ENCODE measurements at regions not wholly inside any gene's neighbourhood (a gene's known extent, or its start where the extent isn't known, plus 50 kb on each side); places are given as distances from the start of the nearest gene placed in this dataset.
A peak's percentile ranks its signal among the peaks of the same experiment; 100 is the strongest.

DNA sequence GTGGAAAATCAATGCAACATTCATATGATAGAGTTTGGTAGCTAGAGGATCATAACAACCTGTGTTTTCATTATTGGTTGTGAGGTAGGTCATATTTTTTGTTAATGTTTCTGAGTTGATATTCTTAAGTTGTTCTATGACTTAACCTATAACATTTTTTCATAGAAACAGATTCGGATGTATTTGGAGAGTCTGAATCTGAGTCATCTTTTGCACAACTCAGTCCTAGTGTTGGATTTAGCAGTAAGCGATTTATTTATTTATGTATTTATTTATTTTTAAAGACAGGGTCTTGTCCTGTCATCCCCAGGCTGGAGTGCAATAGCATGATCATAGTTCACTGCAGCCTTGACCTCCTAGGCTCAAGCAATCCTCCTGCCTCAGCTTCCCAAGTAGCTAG is 292.8 kb upstream of the ZNF717 start:
- no peak overlapping the region for H3K4me2 ChIP-seq (ENCODE audit: low read length, poor library complexity, severe bottlenecking)
- H3K79me1 ChIP-seq (replicated peaks; ENCODE audit: low read length, poor library complexity, severe bottlenecking), result no peaks in the 10 kb centered on the region
- H3K27ac ChIP-seq (ENCODE audit: low read length, poor library complexity, severe bottlenecking), result no peak overlapping the region
- no peaks in the 10 kb centered on the region for H3K4me1 ChIP-seq (ENCODE audit: control insufficient read depth, insufficient read depth, low read depth, low read length)
- H4K91ac ChIP-seq (ENCODE audit: low read length), result no peak overlapping the region
- H3K4me3 ChIP-seq (ENCODE audit: insufficient read depth in 1 of 2, low read depth in 1 of 2, low read length in 2 of 2), result no peak overlapping the region
- H3K23ac ChIP-seq (ENCODE audit: low read length in 2 of 2), result no peak overlapping the region
- peak; percentile 29 for DNase-seq
- no peak overlapping the region for H2BK12ac ChIP-seq (ENCODE audit: low read length in 2 of 2)
- H3K27me3 ChIP-seq (ENCODE audit: control insufficient read depth in 1 of 2, insufficient read depth in 1 of 2, low read length in 2 of 2), result no peaks in the 10 kb centered on the region
- no peak overlapping the region for H2BK120ac ChIP-seq (ENCODE audit: low read depth, low read length)
- no peak overlapping the region for H2BK5ac ChIP-seq (ENCODE audit: low read depth, low read length, poor library complexity, severe bottlenecking)
- no peak overlapping the region for H4K8ac ChIP-seq (ENCODE audit: low read length)
- WGBS, result no CpG with 5 or more reads among the region's 2 CpGs
- H3K9me3 ChIP-seq (ENCODE audit: control insufficient read depth, low read length), result peaks cover 10% of the 10 kb centered on the region
- no peak overlapping the region for H3K14ac ChIP-seq (ENCODE audit: low read length in 2 of 2)
- H2AK5ac ChIP-seq (ENCODE audit: low read length, severe bottlenecking), result no peak overlapping the region
- H3K36me3 ChIP-seq (ENCODE audit: control insufficient read depth in 1 of 2, insufficient read depth in 2 of 2, low read depth in 1 of 2, low read length in 2 of 2), result no peaks in the 10 kb centered on the region
- H2AFZ ChIP-seq (ENCODE audit: low read depth, low read length), result no peak overlapping the region
- H2BK15ac ChIP-seq (ENCODE audit: low read depth, poor library complexity, severe bottlenecking), result no peak overlapping the region
- H3K4ac ChIP-seq (ENCODE audit: low read depth in 1 of 2, low read length in 2 of 2), result no peak overlapping the region
- H3K9ac ChIP-seq (ENCODE audit: low read length), result no peak overlapping the region
- no peak overlapping the region for H3K18ac ChIP-seq (ENCODE audit: low read depth in 1 of 2, low read length in 2 of 2)

GRCh38 chr3:76083992-76084391 is 298.6 kb upstream of the ZNF717 start:
- Histone ChIP-seq H2BK120ac (ENCODE audit: low read depth, low read length) (no peak overlapping the region), H4K8ac (ENCODE audit: low read length) (no peak overlapping the region), H3K18ac (ENCODE audit: low read depth in 1 of 2, low read length in 2 of 2) (no peak overlapping the region), H3K9me3 (ENCODE audit: control insufficient read depth, low read length) (peaks cover 13% of the 10 kb centered on the region), H4K91ac (ENCODE audit: low read length) (no peak overlapping the region), H2AFZ (ENCODE audit: low read depth, low read length) (no peak overlapping the region), H3K4ac (ENCODE audit: low read depth in 1 of 2, low read length in 2 of 2) (no peak overlapping the region), H3K23ac (ENCODE audit: low read length in 2 of 2) (no peak overlapping the region), H3K9ac (ENCODE audit: low read length) (no peak overlapping the region), H2BK12ac (ENCODE audit: low read length in 2 of 2) (no peak overlapping the region), H3K4me2 (ENCODE audit: low read length, poor library complexity, severe bottlenecking) (no peak overlapping the region), H3K36me3 (ENCODE audit: control insufficient read depth in 1 of 2, insufficient read depth in 2 of 2, low read depth in 1 of 2, low read length in 2 of 2) (no peaks in the 10 kb centered on the region), H3K27ac (ENCODE audit: low read length, poor library complexity, severe bottlenecking) (no peak overlapping the region), H3K14ac (ENCODE audit: low read length in 2 of 2) (no peak overlapping the region), H2BK5ac (ENCODE audit: low read depth, low read length, poor library complexity, severe bottlenecking) (no peak overlapping the region), H2BK15ac (ENCODE audit: low read depth, poor library complexity, severe bottlenecking) (no peak overlapping the region), H2AK5ac (ENCODE audit: low read length, severe bottlenecking) (no peak overlapping the region), H3K79me1 (replicated peaks; ENCODE audit: low read length, poor library complexity, severe bottlenecking) (no peaks in the 10 kb centered on the region), H3K4me1 (ENCODE audit: control insufficient read depth, insufficient read depth, low read depth, low read length) (no peaks in the 10 kb centered on the region), H3K27me3 (ENCODE audit: control insufficient read depth in 1 of 2, insufficient read depth in 1 of 2, low read length in 2 of 2) (no peaks in the 10 kb centered on the region), H3K4me3 (ENCODE audit: insufficient read depth in 1 of 2, low read depth in 1 of 2, low read length in 2 of 2) (no peak overlapping the region)
- WGBS, result 65% methylated on average over 2 of the region's 3 CpGs
- peak; percentile 5 for DNase-seq

GRCh38 chr3:76096036-76096435 is 310.7 kb upstream of the ZNF717 start:
- no peak overlapping the region for H3K4me3 ChIP-seq (ENCODE audit: insufficient read depth in 1 of 2, low read depth in 1 of 2, low read length in 2 of 2)

DNA sequence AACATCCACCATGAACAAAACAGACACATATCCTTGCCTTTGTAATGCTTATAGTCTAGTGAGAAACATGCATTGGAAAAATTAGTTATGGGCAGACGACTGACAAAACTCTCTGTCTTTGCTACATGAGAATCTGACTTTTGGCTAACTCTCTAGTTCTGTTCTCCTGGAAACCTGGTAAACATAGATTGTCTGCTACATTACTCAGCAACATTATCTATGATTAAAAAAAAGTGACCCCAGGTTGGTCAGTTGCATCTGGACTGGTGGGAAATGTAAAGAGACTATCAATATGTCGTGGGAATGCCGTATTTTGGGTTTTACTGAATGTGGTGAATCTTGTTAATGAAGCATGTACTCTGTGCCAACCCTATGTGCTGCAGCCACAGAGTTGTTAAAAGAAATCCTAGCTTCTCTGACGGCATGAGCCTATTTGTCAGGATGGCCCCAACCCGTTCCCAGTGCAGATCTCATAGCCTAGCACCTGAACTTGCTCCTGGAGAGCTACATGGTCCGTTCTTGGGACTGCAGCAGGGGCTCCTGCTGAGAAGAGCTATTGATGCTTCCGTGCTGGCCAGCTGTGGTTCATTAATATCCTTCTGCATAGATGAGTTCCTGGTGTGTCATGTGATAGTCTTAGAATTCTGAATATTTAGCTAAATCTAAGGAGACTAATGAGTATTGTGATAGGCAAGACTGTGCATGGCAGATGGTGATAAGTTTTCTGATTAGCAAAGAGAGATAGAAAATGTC is 311.7 kb upstream of the ZNF717 start:
- H4K91ac ChIP-seq (ENCODE audit: low read length), result no peak overlapping the region
- H3K9me3 ChIP-seq (ENCODE audit: control insufficient read depth, low read length), result no peaks in the 10 kb centered on the region
- DNase-seq, result no peak
- H3K4me2 ChIP-seq (ENCODE audit: low read length, poor library complexity, severe bottlenecking), result no peak overlapping the region
- H3K14ac ChIP-seq (ENCODE audit: low read length in 2 of 2), result no peak overlapping the region
- H4K8ac ChIP-seq (ENCODE audit: low read length), result no peak overlapping the region
- H2BK12ac ChIP-seq (ENCODE audit: low read length in 2 of 2), result no peak overlapping the region
- no peak overlapping the region for H3K4ac ChIP-seq (ENCODE audit: low read depth in 1 of 2, low read length in 2 of 2)
- H3K27me3 ChIP-seq (ENCODE audit: control insufficient read depth in 1 of 2, insufficient read depth in 1 of 2, low read length in 2 of 2), result no peaks in the 10 kb centered on the region
- no peak overlapping the region for H2AFZ ChIP-seq (ENCODE audit: low read depth, low read length)
- H3K4me1 ChIP-seq (ENCODE audit: control insufficient read depth, insufficient read depth, low read depth, low read length), result peaks cover 3% of the 10 kb centered on the region
- H2BK5ac ChIP-seq (ENCODE audit: low read depth, low read length, poor library complexity, severe bottlenecking), result no peak overlapping the region
- H2BK15ac ChIP-seq (ENCODE audit: low read depth, poor library complexity, severe bottlenecking), result no peak overlapping the region
- H3K4me3 ChIP-seq (ENCODE audit: insufficient read depth in 1 of 2, low read depth in 1 of 2, low read length in 2 of 2), result no peak overlapping the region
- no peak overlapping the region for H2BK120ac ChIP-seq (ENCODE audit: low read depth, low read length)
- no peak overlapping the region for H3K27ac ChIP-seq (ENCODE audit: low read length, poor library complexity, severe bottlenecking)
- H3K36me3 ChIP-seq (ENCODE audit: control insufficient read depth in 1 of 2, insufficient read depth in 2 of 2, low read depth in 1 of 2, low read length in 2 of 2), result no peaks in the 10 kb centered on the region
- H3K9ac ChIP-seq (ENCODE audit: low read length), result no peak overlapping the region
- H3K79me1 ChIP-seq (replicated peaks; ENCODE audit: low read length, poor library complexity, severe bottlenecking), result no peaks in the 10 kb centered on the region
- H3K18ac ChIP-seq (ENCODE audit: low read depth in 1 of 2, low read length in 2 of 2), result peak overlapping the region in 1 of 2 experiments; percentile 40
- 81% methylated on average over 6 of the region's 7 CpGs for WGBS
- no peak overlapping the region for H3K23ac ChIP-seq (ENCODE audit: low read length in 2 of 2)
- H2AK5ac ChIP-seq (ENCODE audit: low read length, severe bottlenecking), result no peak overlapping the region

More at GRCh38 chr3:76096036-76096435, 310.7 kb upstream of the ZNF717 start:
- Histone ChIP-seq H3K14ac (ENCODE audit: low read length in 2 of 2) (no peak overlapping the region), H4K91ac (ENCODE audit: low read length) (no peak overlapping the region), H3K4ac (ENCODE audit: low read depth in 1 of 2, low read length in 2 of 2) (no peak overlapping the region), H4K8ac (ENCODE audit: low read length) (no peak overlapping the region), H3K36me3 (ENCODE audit: control insufficient read depth in 1 of 2, insufficient read depth in 2 of 2, low read depth in 1 of 2, low read length in 2 of 2) (no peaks in the 10 kb centered on the region), H3K79me1 (replicated peaks; ENCODE audit: low read length, poor library complexity, severe bottlenecking) (no peaks in the 10 kb centered on the region), H3K18ac (ENCODE audit: low read depth in 1 of 2, low read length in 2 of 2) (no peak overlapping the region), H3K27ac (ENCODE audit: low read length, poor library complexity, severe bottlenecking) (no peak overlapping the region), H2BK15ac (ENCODE audit: low read depth, poor library complexity, severe bottlenecking) (no peak overlapping the region), H2BK5ac (ENCODE audit: low read depth, low read length, poor library complexity, severe bottlenecking) (no peak overlapping the region), H2BK12ac (ENCODE audit: low read length in 2 of 2) (no peak overlapping the region), H3K23ac (ENCODE audit: low read length in 2 of 2) (no peak overlapping the region), H2AK5ac (ENCODE audit: low read length, severe bottlenecking) (no peak overlapping the region), H3K4me2 (ENCODE audit: low read length, poor library complexity, severe bottlenecking) (no peak overlapping the region), H2BK120ac (ENCODE audit: low read depth, low read length) (no peak overlapping the region), H3K9me3 (ENCODE audit: control insufficient read depth, low read length) (no peaks in the 10 kb centered on the region), H3K4me1 (ENCODE audit: control insufficient read depth, insufficient read depth, low read depth, low read length) (peaks cover 3% of the 10 kb centered on the region), H3K9ac (ENCODE audit: low read length) (no peak overlapping the region), H2AFZ (ENCODE audit: low read depth, low read length) (no peak overlapping the region), H3K27me3 (ENCODE audit: control insufficient read depth in 1 of 2, insufficient read depth in 1 of 2, low read length in 2 of 2) (no peaks in the 10 kb centered on the region)
- WGBS, result 70% methylated on average over 2 of the region's 3 CpGs
- DNase-seq, result no peak

Measured in mesenchymal stem cell (in vitro differentiated cells and primary cell).